ENCODE measurements at regions not wholly inside any gene's neighbourhood (a gene's known extent, or its start where the extent isn't known, plus 50 kb on each side); places are given as distances from the start of the nearest gene placed in this dataset.

DNA sequence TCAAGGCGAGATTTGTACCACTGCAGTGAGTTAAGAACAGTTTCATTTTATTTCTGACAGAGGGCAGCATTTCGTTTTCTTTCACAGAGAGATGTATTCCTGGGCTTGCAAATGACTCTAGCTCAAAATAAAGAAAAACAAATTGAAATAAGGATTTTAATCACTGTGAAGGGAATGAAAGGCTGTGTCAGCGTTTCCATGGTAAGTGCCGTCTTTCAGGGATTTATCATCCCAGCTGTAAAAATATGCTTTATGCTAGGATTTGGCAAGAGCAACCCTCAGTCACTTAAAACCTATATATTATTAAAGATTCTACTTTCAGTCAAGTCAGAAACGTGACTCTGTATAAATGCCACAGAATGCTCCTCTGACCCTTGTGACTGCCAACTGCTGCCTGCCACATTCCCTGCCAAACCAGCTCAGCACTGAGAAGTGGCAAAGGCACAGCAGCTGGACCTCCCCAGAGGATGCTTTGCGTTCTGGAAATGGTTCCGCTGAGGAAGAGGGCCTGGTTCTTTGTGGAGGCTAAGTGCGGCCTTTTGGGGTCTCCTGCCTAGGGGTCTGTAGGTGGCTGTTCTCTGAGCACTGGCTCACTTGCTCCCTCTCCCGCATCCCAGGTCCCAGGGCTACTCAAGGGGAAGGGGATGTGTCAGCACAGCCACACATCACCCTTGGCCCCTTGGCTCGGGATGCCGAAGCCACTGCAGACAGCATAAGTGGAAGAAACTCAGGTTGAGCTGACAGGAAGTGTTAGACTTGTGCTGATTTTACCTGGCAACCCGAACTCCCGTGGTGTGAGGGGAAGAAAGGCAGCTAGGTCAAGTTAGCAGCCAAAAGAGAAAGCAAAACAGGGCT, 56.6 kb upstream of the POMGNT2 start:
- TF ChIP-seq CTCF (IDR thresholded peaks at IDR 0.05; ENCODE audit: poor library complexity), result peak; percentile 75
- no peak for TF ChIP-seq EZH2 (IDR thresholded peaks at IDR 0.05; ENCODE audit: borderline replicate concordance)
- TF ChIP-seq EZH2phosphoT487 (IDR thresholded peaks at IDR 0.05; ENCODE audit: low read depth, severe bottlenecking, unreplicated experiment), result no peak

Data from hepatocyte (in vitro differentiated cells).